ENCODE measurements at regions not wholly inside any gene's neighbourhood (a gene's known extent, or its start where the extent isn't known, plus 50 kb on each side); places are given as distances from the start of the nearest gene placed in this dataset.
"Not testable (repeated sequence)": the region's sequence is repeated elsewhere in the genome, so short reads cannot be mapped to it uniquely, and the experiment has no call there.

GRCh38 chr6:135610192-135610591 is 112.7 kb upstream of the AHI1 start:
- not testable (repeated sequence) for TF ChIP-seq CTCF (conservative IDR thresholded peaks at IDR 0.05; ENCODE audit: low read depth in 2 of 2); POLR2AphosphoS5 (IDR thresholded peaks at IDR 0.05; ENCODE audit: low read depth)

All from GM23338 (cell line).